ENCODE measurements at regions not wholly inside any gene's neighbourhood (a gene's known extent, or its start where the extent isn't known, plus 50 kb on each side); places are given as distances from the start of the nearest gene placed in this dataset.

DNA sequence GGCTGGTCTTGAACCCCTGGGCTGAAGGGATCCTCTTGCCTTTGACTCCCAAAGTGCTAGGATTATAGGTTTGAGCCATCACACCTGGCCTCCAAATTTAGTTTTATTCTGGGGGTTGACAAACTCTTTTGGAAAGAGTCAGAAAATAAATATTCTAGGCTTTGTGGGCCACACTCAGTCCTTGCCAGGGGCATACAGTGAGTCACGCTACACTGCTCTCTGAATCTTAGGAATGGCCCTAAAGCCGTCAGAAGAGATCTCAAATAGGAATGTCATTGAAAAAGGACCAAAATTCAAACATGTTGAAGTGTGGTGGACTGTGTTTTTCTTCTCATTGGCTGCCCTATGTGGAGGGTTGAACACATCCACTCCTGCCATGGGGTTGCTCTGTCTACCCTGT is 127.7 kb upstream of the BASP1 start:
- H3K4me1 Mint-ChIP-seq (ENCODE audit: low read depth, unreplicated experiment): no peaks in the 10 kb centered on the region
- intact Hi-C loops (cut with micrococcal nuclease; ENCODE audit: unreplicated experiment): no loop called here
- no peak for DNase-seq
- no peaks in the 10 kb centered on the region for H3K9me3 Mint-ChIP-seq (ENCODE audit: unreplicated experiment)
- Histone ChIP-seq H3K27me3 (replicated peaks; ENCODE audit: control insufficient read depth, insufficient read depth, low read length) (no peaks in the 10 kb centered on the region), H3K4me1 (no peaks in the 10 kb centered on the region), H3K36me3 (ENCODE audit: control insufficient read depth, insufficient read depth, low read length) (no peaks in the 10 kb centered on the region), H3K9me3 (no peaks in the 10 kb centered on the region), H3K4me3 (ENCODE audit: low read depth, low read length) (no peak overlapping the region)
- ChIA-PET CTCF (no interaction called here), POLR2A (no interaction called here)
- no peak overlapping the region for H3K4me3 Mint-ChIP-seq (ENCODE audit: unreplicated experiment)
- no TSS peak for BruUV-seq (replicated peaks)
- no peak for TF ChIP-seq CTCF (IDR thresholded peaks at IDR 0.05; ENCODE audit: insufficient read depth in 1 of 2, low read depth in 1 of 2, low read length in 1 of 2, severe bottlenecking in 1 of 2, unreplicated experiment in 1 of 2)
- H3K27me3 Mint-ChIP-seq (ENCODE audit: insufficient read depth, unreplicated experiment): no peaks in the 10 kb centered on the region
- no peak overlapping the region for H3K27ac Mint-ChIP-seq (ENCODE audit: unreplicated experiment)
- H3K36me3 Mint-ChIP-seq (ENCODE audit: insufficient read depth, unreplicated experiment): no peaks in the 10 kb centered on the region

DNA sequence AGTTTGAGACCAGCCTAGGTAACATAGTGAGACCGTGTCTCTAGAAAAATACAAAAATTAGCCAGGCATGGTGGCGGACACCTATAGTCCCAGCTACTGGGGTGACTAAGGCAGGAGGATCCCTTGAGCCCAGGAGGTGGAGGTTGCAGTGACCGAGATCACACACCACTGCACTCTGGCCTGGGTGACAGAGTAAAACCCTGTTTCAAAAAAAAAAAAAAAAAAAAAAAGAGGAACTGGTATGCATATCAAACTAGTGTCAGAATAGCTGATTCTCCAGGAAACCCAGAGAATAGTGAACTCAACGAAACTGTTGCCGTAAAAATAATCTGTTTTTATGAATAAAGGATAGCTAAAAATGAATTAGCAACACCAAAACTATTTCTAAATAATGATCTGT is 126.6 kb upstream of the BASP1 start:
- intact Hi-C loops (cut with micrococcal nuclease; ENCODE audit: unreplicated experiment): no loop called here
- no peaks in the 10 kb centered on the region for H3K36me3 ChIP-seq (ENCODE audit: control insufficient read depth, insufficient read depth, low read length)
- Mint-ChIP-seq H3K27me3 (ENCODE audit: insufficient read depth, unreplicated experiment) (no peaks in the 10 kb centered on the region), H3K9me3 (ENCODE audit: unreplicated experiment) (no peaks in the 10 kb centered on the region), H3K4me3 (ENCODE audit: unreplicated experiment) (no peak overlapping the region), H3K27ac (ENCODE audit: unreplicated experiment) (no peak overlapping the region), H3K36me3 (ENCODE audit: insufficient read depth, unreplicated experiment) (no peaks in the 10 kb centered on the region), H3K4me1 (ENCODE audit: low read depth, unreplicated experiment) (peaks cover 11% of the 10 kb centered on the region)
- ChIA-PET CTCF (no interaction called here), POLR2A (no interaction called here)
- no peak for DNase-seq
- H3K27me3 ChIP-seq (replicated peaks; ENCODE audit: control insufficient read depth, insufficient read depth, low read length): no peaks in the 10 kb centered on the region
- no peaks in the 10 kb centered on the region for H3K4me1 ChIP-seq
- TF ChIP-seq CTCF (IDR thresholded peaks at IDR 0.05; ENCODE audit: insufficient read depth in 1 of 2, low read depth in 1 of 2, low read length in 1 of 2, severe bottlenecking in 1 of 2, unreplicated experiment in 1 of 2): no peak
- BruUV-seq (replicated peaks): no TSS peak
- no peaks in the 10 kb centered on the region for H3K9me3 ChIP-seq
- H3K4me3 ChIP-seq (ENCODE audit: low read depth, low read length): no peak overlapping the region

- DNase-seq: no peak
- Mint-ChIP-seq H3K9me3 (ENCODE audit: unreplicated experiment) (no peaks in the 10 kb centered on the region), H3K4me3 (ENCODE audit: unreplicated experiment) (no peak overlapping the region), H3K36me3 (ENCODE audit: insufficient read depth, unreplicated experiment) (no peaks in the 10 kb centered on the region), H3K27me3 (ENCODE audit: insufficient read depth, unreplicated experiment) (no peaks in the 10 kb centered on the region), H3K27ac (ENCODE audit: unreplicated experiment) (no peak overlapping the region), H3K4me1 (ENCODE audit: low read depth, unreplicated experiment) (peaks cover 24% of the 10 kb centered on the region)
- no peaks in the 10 kb centered on the region for H3K36me3 ChIP-seq (ENCODE audit: control insufficient read depth, insufficient read depth, low read length)
- no peak for TF ChIP-seq CTCF (IDR thresholded peaks at IDR 0.05; ENCODE audit: insufficient read depth in 1 of 2, low read depth in 1 of 2, low read length in 1 of 2, severe bottlenecking in 1 of 2, unreplicated experiment in 1 of 2)
- H3K4me1 ChIP-seq: 0 out of 2 replicates have a peak, but pooled peaks cover 9% of the 10 kb centered on the region
- H3K27me3 ChIP-seq (replicated peaks; ENCODE audit: control insufficient read depth, insufficient read depth, low read length): no peaks in the 10 kb centered on the region
- intact Hi-C loops (cut with micrococcal nuclease; ENCODE audit: unreplicated experiment): no loop called here
- H3K9me3 ChIP-seq: no peaks in the 10 kb centered on the region
- POLR2A ChIA-PET: no interaction called here
- CTCF ChIA-PET: no interaction called here
- BruUV-seq (replicated peaks): no TSS peak
- no peak overlapping the region for H3K4me3 ChIP-seq (ENCODE audit: low read depth, low read length)
These were observed 122.6 kb upstream of the BASP1 start for GRCh38 chr5:17094830-17095229.
